ENCODE measurements at regions not wholly inside any gene's neighbourhood (a gene's known extent, or its start where the extent isn't known, plus 50 kb on each side); places are given as distances from the start of the nearest gene placed in this dataset.

DNA sequence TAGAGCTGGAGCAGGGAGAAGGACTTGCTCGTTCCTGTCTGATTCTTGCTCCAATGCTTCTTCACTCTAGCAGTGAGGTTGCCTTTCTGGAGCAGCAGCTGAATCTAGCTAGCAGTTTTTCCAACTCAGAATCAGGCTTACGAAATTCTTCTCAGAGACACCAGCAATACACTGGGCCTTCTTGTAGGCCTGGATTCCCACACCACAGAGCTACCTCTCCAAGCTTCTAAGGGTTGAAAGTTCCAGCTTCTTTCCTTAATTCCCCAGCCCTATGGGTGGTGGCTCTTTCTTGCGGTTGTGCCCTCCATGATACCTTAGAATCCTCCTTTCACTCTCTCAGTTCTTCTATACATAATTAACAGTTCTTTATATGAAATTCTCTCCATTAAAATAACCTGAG is 586.6 kb downstream of the INHBA start:
- TF ChIP-seq, protein P1, sequence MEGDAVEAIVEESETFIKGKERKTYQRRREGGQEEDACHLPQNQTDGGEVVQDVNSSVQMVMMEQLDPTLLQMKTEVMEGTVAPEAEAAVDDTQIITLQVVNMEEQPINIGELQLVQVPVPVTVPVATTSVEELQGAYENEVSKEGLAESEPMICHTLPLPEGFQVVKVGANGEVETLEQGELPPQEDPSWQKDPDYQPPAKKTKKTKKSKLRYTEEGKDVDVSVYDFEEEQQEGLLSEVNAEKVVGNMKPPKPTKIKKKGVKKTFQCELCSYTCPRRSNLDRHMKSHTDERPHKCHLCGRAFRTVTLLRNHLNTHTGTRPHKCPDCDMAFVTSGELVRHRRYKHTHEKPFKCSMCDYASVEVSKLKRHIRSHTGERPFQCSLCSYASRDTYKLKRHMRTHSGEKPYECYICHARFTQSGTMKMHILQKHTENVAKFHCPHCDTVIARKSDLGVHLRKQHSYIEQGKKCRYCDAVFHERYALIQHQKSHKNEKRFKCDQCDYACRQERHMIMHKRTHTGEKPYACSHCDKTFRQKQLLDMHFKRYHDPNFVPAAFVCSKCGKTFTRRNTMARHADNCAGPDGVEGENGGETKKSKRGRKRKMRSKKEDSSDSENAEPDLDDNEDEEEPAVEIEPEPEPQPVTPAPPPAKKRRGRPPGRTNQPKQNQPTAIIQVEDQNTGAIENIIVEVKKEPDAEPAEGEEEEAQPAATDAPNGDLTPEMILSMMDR (IDR thresholded peaks at IDR 0.05; ENCODE audit: low read depth, low read length) = no peak
- no peak for TF ChIP-seq EZH2phosphoT487 (IDR thresholded peaks at IDR 0.05; ENCODE audit: low read depth)

All from OCI-LY3 (cell line).